GM12878 (cell line): ENCODE measurements at regions not wholly inside any gene's neighbourhood (a gene's known extent, or its start where the extent isn't known, plus 50 kb on each side); places are given as distances from the start of the nearest gene placed in this dataset.

Experiments
- ATAC-seq: fragments of 200-7000 bp; cut with Tn5 transposase; 3 replicates; pipeline ENCODE4 v1.9.1; 2020; ENCODE audit warnings: mild to moderate bottlenecking, moderate library complexity
- BruUV-seq: library from RNA; stranded (reverse); fragments of 400-500 nt; replicated peaks from 2 replicates; lab custom pipeline; 2021; lab: Mats Ljungman, UMichigan
- CTCF ChIA-PET: fragments of 300-600 bp; sonication (Branson Sonifier 250); formaldehyde crosslinking; extraction: SDS; loops from one replicate; lab custom pipeline; 2021; ENCODE audit warnings: inconsistent platforms; lab: Yijun Ruan, JAX
- POLR2A ChIA-PET: fragments of 350-600 bp; formaldehyde crosslinking; extraction: SDS; loops from one replicate; lab custom pipeline; 2021; ENCODE audit warnings: inconsistent platforms; lab: Charles Lee
- RAD21 ChIA-PET: fragments of 300-600 bp; sonication (Branson Sonifier 250); formaldehyde crosslinking; loops from one replicate; lab custom pipeline; 2023; ENCODE audit warnings: antibody characterized with exemption; ENCODE audit not compliant: unreplicated experiment; lab: Charles Lee
- SMC1A ChIA-PET: fragments of 300-600 bp; sonication (Branson Sonifier 250); formaldehyde crosslinking; loops from one replicate; lab custom pipeline; 2023; ENCODE audit not compliant: unreplicated experiment, uncharacterized antibody; lab: Charles Lee
- DNase-seq: peaks from one replicate; pipeline ENCODE4 v3.0.0-alpha.2; 2011; ENCODE audit warnings: low read depth, low spot score
- FAIRE-seq: peaks from 3 replicates; lab custom pipeline; 2011; peaks lifted over from hg19 to GRCh38; lab: Jason Lieb, UNC
- H2AFZ ChIP-seq: 2 replicates; pipeline ENCODE4 v1.6.0; 2011; ENCODE audit warnings: low read depth, low read length, control low read depth; ENCODE audit not compliant: control insufficient read depth
- H3K27ac ChIP-seq: 2 replicates; pipeline ENCODE4 v1.5.1; 2011; ENCODE audit warnings: control low read depth; ENCODE audit not compliant: control insufficient read depth, insufficient read depth
- H3K27me3 ChIP-seq, 2 experiments: replicated peaks in 1 of 2; 2 replicates each; pipeline versions ENCODE4 v1.6.0 to v1.6.1; 2011; ENCODE audit warnings: low read length in 1 of 2; ENCODE audit not compliant: control insufficient read depth in 2 of 2, insufficient read depth in 2 of 2
- H3K36me3 ChIP-seq, 2 experiments: 2 replicates each; pipeline ENCODE4 v1.5.1; 2011; ENCODE audit warnings: low read length in 1 of 2; ENCODE audit not compliant: control insufficient read depth in 2 of 2, insufficient read depth in 2 of 2
- H3K4me1 ChIP-seq: 2 replicates; pipeline ENCODE4 v1.6.1; 2011; ENCODE audit warnings: mild to moderate bottlenecking, low read length, moderate library complexity, mixed read lengths; ENCODE audit not compliant: control insufficient read depth, insufficient read depth
- H3K4me2 ChIP-seq: 2 replicates; pipeline ENCODE4 v1.6.0; 2011; ENCODE audit warnings: control low read depth; ENCODE audit not compliant: control insufficient read depth, insufficient read depth
- H3K4me3 ChIP-seq: fragments of 200-600 bp; sonication (generic); 2 replicates; pipeline ENCODE4 v1.5.1; 2016
- H3K79me2 ChIP-seq: 2 replicates; pipeline ENCODE4 v1.6.0; 2011; ENCODE audit warnings: low read length; ENCODE audit not compliant: control insufficient read depth, insufficient read depth
- H3K9ac ChIP-seq: 2 replicates; pipeline ENCODE4 v1.8.0; 2011; ENCODE audit warnings: low read length, control low read depth, mixed read lengths; ENCODE audit not compliant: control insufficient read depth, insufficient read depth
- H3K9me3 ChIP-seq: replicated peaks from 3 replicates; pipeline ENCODE4 v1.5.1; 2011; ENCODE audit warnings: mild to moderate bottlenecking, low read length; ENCODE audit not compliant: control insufficient read depth, insufficient read depth
- H4K20me1 ChIP-seq: 2 replicates; pipeline ENCODE4 v1.6.0; 2011; ENCODE audit not compliant: control insufficient read depth, insufficient read depth
- BRCA1 ChIP-seq: IDR thresholded peaks from 2 replicates; pipeline ENCODE4 v1.6.1; 2011; ENCODE audit warnings: low read depth, low read length, improper control_type of control experiment
- TBL1XR1 ChIP-seq: IDR thresholded peaks from 2 replicates; pipeline ENCODE4 v1.6.1; 2012; ENCODE audit warnings: low read depth, low read length, improper control_type of control experiment
- ZBTB11 ChIP-seq: fragments of 450-650 bp; formaldehyde crosslinking; IDR thresholded peaks from 2 replicates; pipeline ENCODE4 v1.5.0; 2022; ENCODE audit warnings: mild to moderate bottlenecking, missing genetic modification characterization
- ZNF207 ChIP-seq: fragments of 450-650 bp; IDR thresholded peaks from 2 replicates; pipeline ENCODE4 v1.6.1; 2014; ENCODE audit warnings: antibody characterized with exemption, mild to moderate bottlenecking, borderline replicate concordance
- WGBS: methylation state at CpG from one replicate; pipeline ENCODE4 v1.1.6; 2016; ENCODE audit warnings: low lambda C conversion rate; ENCODE audit not compliant: insufficient replicate concordance, insufficient coverage; ENCODE audit errors: missing lambda C conversion rate; 5-methylcytosine and 5-hydroxymethylcytosine counted together
- in situ Hi-C: fragments of 300-500 bp; cut with MboI; formaldehyde crosslinking; loops from 9 replicates; pipeline ENCODE4 v1.14.3; 2018; ENCODE audit warnings: mixed read lengths
- intact Hi-C: fragments of 100-400 bp; cut with micrococcal nuclease; formaldehyde crosslinking; loops from one replicate; pipeline ENCODE4 v1.14.2; 2022; ENCODE audit not compliant: unreplicated experiment

GRCh38 chr1:22373252-22373651 is 78.4 kb upstream of the ZBTB40 start:
- SMC1A ChIA-PET = no interaction called here
- TF ChIP-seq TBL1XR1 (no peak), ZBTB11 (no peak)
- ATAC-seq (no peak), DNase-seq (no peak), FAIRE-seq (no peak)
- BruUV-seq = no TSS peak
- Histone ChIP-seq H3K79me2 (no peaks in the 10 kb centered on the region), H3K4me1 (no peaks in the 10 kb centered on the region), H4K20me1 (no peaks in the 10 kb centered on the region), H2AFZ (no peak overlapping the region), H3K9ac (no peak overlapping the region), H3K27me3 (peaks cover 3 to 5% of the 10 kb centered on the region in 2 experiments; a peak in 3 of 4 replicates), H3K4me2 (no peak overlapping the region), H3K27ac (no peak overlapping the region), H3K9me3 (no peaks in the 10 kb centered on the region; the same call in 2 of the 3 replicates), H3K36me3 (no peaks in the 10 kb centered on the region), H3K4me3 (no peak overlapping the region)
- CTCF ChIA-PET = no interaction called here
- intact Hi-C loops = no loop called here
- POLR2A ChIA-PET = no interaction called here
- RAD21 ChIA-PET = no interaction called here
- in situ Hi-C loops = no loop called here

GRCh38 chr1:22374001-22374400 is 77.7 kb upstream of the ZBTB40 start:
- WGBS = 0% methylated on average over 1 of the region's 1 CpG
- SMC1A ChIA-PET = no interaction called here

More at GRCh38 chr1:22374001-22374400, 77.7 kb upstream of the ZBTB40 start:
- ChIA-PET CTCF (no interaction called here), POLR2A (no interaction called here), RAD21 (no interaction called here)
- H3K9me3 ChIP-seq = no peaks in the 10 kb centered on the region; the same call in 2 of the 3 replicates
- DNase-seq = no peak
- H3K9ac ChIP-seq = no peak overlapping the region
- no peak overlapping the region for H3K4me3 ChIP-seq
- no peaks in the 10 kb centered on the region for H4K20me1 ChIP-seq
- H3K4me2 ChIP-seq = no peak overlapping the region
- no TSS peak for BruUV-seq
- no peaks in the 10 kb centered on the region for H3K36me3 ChIP-seq
- ATAC-seq = no peak
- no peak for FAIRE-seq
- no peaks in the 10 kb centered on the region for H3K79me2 ChIP-seq
- H3K4me1 ChIP-seq = no peaks in the 10 kb centered on the region
- H2AFZ ChIP-seq = no peak overlapping the region
- no peak for TF ChIP-seq BRCA1
- TF ChIP-seq ZNF207 = no peak
- no peak overlapping the region for H3K27ac ChIP-seq
- in situ Hi-C loops (no loop called here), intact Hi-C loops (no loop called here)
- peaks cover 3 to 5% of the 10 kb centered on the region in 2 experiments; a peak in 3 of 4 replicates for H3K27me3 ChIP-seq
